ENCODE measurements at regions not wholly inside any gene's neighbourhood (a gene's known extent, or its start where the extent isn't known, plus 50 kb on each side); places are given as distances from the start of the nearest gene placed in this dataset.

- WGBS, 2 donors, result 78 to 87% methylated on average over 2 of the region's 2 CpGs
- DNase-seq (no peak), ATAC-seq (no peak)
- TF ChIP-seq CTCF (IDR thresholded peaks at IDR 0.05), result no peak
- no peak for TF ChIP-seq POLR2A (IDR thresholded peaks at IDR 0.05)
- intact Hi-C loops (cut with DNase I), result no loop called here
- Histone ChIP-seq H3K36me3 (replicated peaks in 1 of 2; ENCODE audit: insufficient read depth in 1 of 2, low read depth in 2 of 2) (no peaks in the 10 kb centered on the region), H3K9me3 (no peaks in the 10 kb centered on the region), H3K27ac (no peak overlapping the region), H3K27me3 (no peaks in the 10 kb centered on the region), H3K4me3 (no peak overlapping the region), H3K4me1 (no peaks in the 10 kb centered on the region)
These were observed 227.0 kb downstream of the SPRY2 start for GRCh38 chr13:80113714-80114454.

GRCh38 chr13:80109303-80109702 is 231.6 kb downstream of the SPRY2 start:
- Histone ChIP-seq H3K27ac (no peak overlapping the region), H3K4me3 (no peak overlapping the region), H3K4me1 (no peaks in the 10 kb centered on the region), H3K27me3 (no peaks in the 10 kb centered on the region), H3K9me3 (no peaks in the 10 kb centered on the region), H3K36me3 (replicated peaks in 1 of 2; ENCODE audit: insufficient read depth in 1 of 2, low read depth in 2 of 2) (no peaks in the 10 kb centered on the region)
- no peak for ATAC-seq
- no peak for DNase-seq
- WGBS, 2 donors, result 37 to 75% methylated on average over 3 of the region's 3 CpGs
- TF ChIP-seq CTCF (IDR thresholded peaks at IDR 0.05) (no peak), POLR2A (IDR thresholded peaks at IDR 0.05) (no peak)
- intact Hi-C loops (cut with DNase I), result no loop called here

- no peak overlapping the region for H3K27ac ChIP-seq
- DNase-seq (no peak), ATAC-seq (no peak)
These were observed 235.6 kb downstream of the SPRY2 start for GRCh38 chr13:80105350-80105749.

GRCh38 chr13:80101040-80101439 is 239.9 kb downstream of the SPRY2 start:
- no peak for ATAC-seq
- intact Hi-C loops (cut with DNase I), result no loop called here
- WGBS, 2 donors, result 46 to 65% methylated on average over 3 of the region's 3 CpGs

More at GRCh38 chr13:80105350-80105749, 235.6 kb downstream of the SPRY2 start:
- H3K9me3 ChIP-seq, result no peaks in the 10 kb centered on the region
- TF ChIP-seq CTCF (IDR thresholded peaks at IDR 0.05) (no peak), POLR2A (IDR thresholded peaks at IDR 0.05) (no peak)
- H3K4me1 ChIP-seq, result no peaks in the 10 kb centered on the region
- no peak overlapping the region for H3K4me3 ChIP-seq
- H3K36me3 ChIP-seq (replicated peaks in 1 of 2; ENCODE audit: insufficient read depth in 1 of 2, low read depth in 2 of 2), result no peaks in the 10 kb centered on the region
- WGBS, 2 donors, result 61 to 63% methylated on average over 2 of the region's 2 CpGs
- intact Hi-C loops (cut with DNase I), result no loop called here
- H3K27me3 ChIP-seq, result no peaks in the 10 kb centered on the region

More at GRCh38 chr13:80101040-80101439, 239.9 kb downstream of the SPRY2 start:
- DNase-seq, result no peak
- no peaks in the 10 kb centered on the region for H3K4me1 ChIP-seq
- no peak overlapping the region for H3K4me3 ChIP-seq
- H3K9me3 ChIP-seq, result no peaks in the 10 kb centered on the region
- no peak overlapping the region for H3K27ac ChIP-seq
- no peaks in the 10 kb centered on the region for H3K27me3 ChIP-seq
- H3K36me3 ChIP-seq (replicated peaks in 1 of 2; ENCODE audit: insufficient read depth in 1 of 2, low read depth in 2 of 2), result no peaks in the 10 kb centered on the region
- TF ChIP-seq POLR2A (IDR thresholded peaks at IDR 0.05), result no peak
- no peak for TF ChIP-seq CTCF (IDR thresholded peaks at IDR 0.05)
